GM21529 (cell line): ENCODE measurements at regions not wholly inside any gene's neighbourhood (a gene's known extent, or its start where the extent isn't known, plus 50 kb on each side); places are given as distances from the start of the nearest gene placed in this dataset.
A peak's percentile ranks its signal among the peaks of the same experiment; 100 is the strongest.

ENCODE experiments used
- ATAC-seq: cut with Tn5 transposase; IDR thresholded peaks from one replicate; pipeline ENCODE4 v1.9.1; 2021; ENCODE audit not compliant: unreplicated experiment

- peak; percentile 80 for ATAC-seq
Measured at GRCh38 chr7:96495751-96496216, 173.9 kb upstream of the SLC25A13 start.

- ATAC-seq, result no peak
Measured at GRCh38 chr7:96486681-96487080, 164.8 kb upstream of the SLC25A13 start.

GRCh38 chr7:96484845-96485244, 162.9 kb upstream of the SLC25A13 start:
- ATAC-seq, result no peak

GRCh38 chr7:96484091-96484490, 162.2 kb upstream of the SLC25A13 start:
- ATAC-seq, result no peak

- ATAC-seq, result no peak
Measured at GRCh38 chr7:96481796-96482195, 159.9 kb upstream of the SLC25A13 start.

- ATAC-seq, result no peak
Measured at GRCh38 chr7:96479015-96479645, 157.2 kb upstream of the SLC25A13 start.

- ATAC-seq, result no peak
Measured at GRCh38 chr7:96471606-96472005, 149.7 kb upstream of the SLC25A13 start.

- no peak for ATAC-seq
Measured at GRCh38 chr7:96452146-96452545, 130.2 kb upstream of the SLC25A13 start.

- no peak for ATAC-seq
Measured at GRCh38 chr7:96449094-96449493, 127.2 kb upstream of the SLC25A13 start.

GRCh38 chr7:96447109-96447645, 125.3 kb upstream of the SLC25A13 start:
- ATAC-seq, result no peak

- no peak for ATAC-seq
Measured at GRCh38 chr7:96441436-96442084, 119.7 kb upstream of the SLC25A13 start.

- ATAC-seq, result no peak
Measured at GRCh38 chr7:96440328-96440727, 118.4 kb upstream of the SLC25A13 start.

GRCh38 chr7:96436880-96437279, 115.0 kb upstream of the SLC25A13 start:
- no peak for ATAC-seq

GRCh38 chr7:96430356-96430755, 108.5 kb upstream of the SLC25A13 start:
- ATAC-seq, result no peak

GRCh38 chr7:96427143-96427542, 105.2 kb upstream of the SLC25A13 start:
- ATAC-seq, result no peak

- no peak for ATAC-seq
Measured at GRCh38 chr7:96426685-96427084, 104.8 kb upstream of the SLC25A13 start.

- ATAC-seq, result no peak
Measured at GRCh38 chr7:96426027-96426426, 104.1 kb upstream of the SLC25A13 start.

GRCh38 chr7:96424411-96424810, 102.5 kb upstream of the SLC25A13 start:
- no peak for ATAC-seq

- no peak for ATAC-seq
Measured at GRCh38 chr7:96422388-96422787, 100.5 kb upstream of the SLC25A13 start.

- ATAC-seq, result no peak
Measured at GRCh38 chr7:96418581-96418980, 96.7 kb upstream of the SLC25A13 start.

GRCh38 chr7:96417784-96418183, 95.9 kb upstream of the SLC25A13 start:
- ATAC-seq, result no peak

GRCh38 chr7:96416599-96416998, 94.7 kb upstream of the SLC25A13 start:
- ATAC-seq, result no peak
